ENCODE measurements at regions not wholly inside any gene's neighbourhood (a gene's known extent, or its start where the extent isn't known, plus 50 kb on each side); places are given as distances from the start of the nearest gene placed in this dataset.
"Not testable (repeated sequence)": the region's sequence is repeated elsewhere in the genome, so short reads cannot be mapped to it uniquely, and the experiment has no call there.

DNA sequence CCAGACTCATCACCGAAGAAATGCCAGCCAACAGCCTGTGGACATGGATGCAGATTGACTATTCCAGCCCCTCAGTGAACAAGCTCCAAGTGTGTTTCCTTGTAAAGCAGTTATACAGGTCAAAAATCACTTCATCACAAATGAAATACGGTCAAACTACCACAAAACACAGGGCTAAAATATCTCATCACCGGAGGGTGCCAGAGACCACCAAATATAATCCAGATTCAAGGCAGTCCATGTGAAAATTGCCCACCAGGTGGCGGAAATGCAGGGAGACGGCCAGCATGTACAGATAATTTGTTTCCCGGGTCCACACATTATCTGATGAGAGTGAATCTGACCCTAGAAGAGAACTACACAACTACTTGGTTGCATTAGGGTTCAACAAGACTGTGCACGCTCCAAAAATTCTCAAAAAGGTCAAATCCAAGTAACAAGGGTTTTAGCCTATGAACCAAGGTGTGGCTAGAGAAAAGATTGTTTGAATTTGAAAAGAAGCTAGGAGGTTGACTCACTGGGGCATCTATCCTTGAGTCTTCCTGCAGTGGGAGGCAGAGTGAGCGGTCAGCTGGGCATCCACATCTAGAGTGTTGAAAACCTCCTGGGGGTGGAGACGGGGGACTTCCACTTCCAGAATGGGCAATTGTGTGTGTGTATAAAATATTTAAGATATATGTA lies 71.7 kb downstream of the IGLL5 start:
- intact Hi-C loops (cut with micrococcal nuclease): loop anchor here (1.0 to 10.0 kb wide), 3 partner anchors 144 to 172 kb away; no protein-coding TSS in a partner anchor
- Mint-ChIP-seq H3K27me3 (ENCODE audit: low read depth) (peaks cover 33% of the 10 kb centered on the region), H3K4me1 (ENCODE audit: low read depth) (peaks cover 3% of the 10 kb centered on the region), H3K9me3 (peaks cover 10% of the 10 kb centered on the region), H3K4me3 (ENCODE audit: low read depth) (no peak overlapping the region), H3K27ac (no peak overlapping the region), H3K36me3 (ENCODE audit: low read depth) (no peaks in the 10 kb centered on the region)
- DNase-seq (ENCODE audit: low spot score): peak; percentile 50

DNA sequence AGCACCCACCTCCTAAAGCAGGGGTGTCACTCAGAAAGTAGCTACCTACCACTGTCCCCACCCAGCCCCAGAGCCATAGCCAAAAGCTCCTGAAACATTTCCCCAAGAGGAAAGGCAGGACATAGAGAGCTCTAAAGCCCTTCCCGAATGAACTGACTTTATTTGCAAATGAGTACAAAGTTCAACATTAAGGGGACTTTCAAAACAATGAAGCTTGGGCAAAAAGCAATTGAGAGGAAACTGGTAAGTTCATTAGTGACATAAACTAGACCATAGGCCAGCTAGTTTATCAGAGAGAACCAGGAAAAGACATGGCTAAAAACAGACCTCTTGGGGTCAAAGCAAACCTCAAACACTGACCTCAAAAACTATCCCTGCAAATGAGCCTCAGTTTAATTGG lies 72.7 kb downstream of the IGLL5 start:
- peaks cover 39% of the 10 kb centered on the region for H3K27me3 Mint-ChIP-seq (ENCODE audit: low read depth)
- H3K27ac Mint-ChIP-seq: no peak overlapping the region
- intact Hi-C loops (cut with micrococcal nuclease): no loop called here
- no peaks in the 10 kb centered on the region for H3K36me3 Mint-ChIP-seq (ENCODE audit: low read depth)
- H3K4me1 Mint-ChIP-seq (ENCODE audit: low read depth): no peaks in the 10 kb centered on the region
- DNase-seq (ENCODE audit: low spot score): no peak
- H3K4me3 Mint-ChIP-seq (ENCODE audit: low read depth): no peak overlapping the region
- peaks cover 10% of the 10 kb centered on the region for H3K9me3 Mint-ChIP-seq

- no peaks in the 10 kb centered on the region for H3K36me3 Mint-ChIP-seq (ENCODE audit: low read depth)
- intact Hi-C loops (cut with micrococcal nuclease): no loop called here
- H3K4me3 Mint-ChIP-seq (ENCODE audit: low read depth): no peak overlapping the region
- H3K27me3 Mint-ChIP-seq (ENCODE audit: low read depth): peaks cover 39% of the 10 kb centered on the region
- H3K27ac Mint-ChIP-seq: no peak overlapping the region
- no peaks in the 10 kb centered on the region for H3K4me1 Mint-ChIP-seq (ENCODE audit: low read depth)
- no peak for DNase-seq (ENCODE audit: low spot score)
- H3K9me3 Mint-ChIP-seq: peaks cover 10% of the 10 kb centered on the region
Observed at GRCh38 chr22:22961574-22961973, 74.0 kb downstream of the IGLL5 start.

DNA sequence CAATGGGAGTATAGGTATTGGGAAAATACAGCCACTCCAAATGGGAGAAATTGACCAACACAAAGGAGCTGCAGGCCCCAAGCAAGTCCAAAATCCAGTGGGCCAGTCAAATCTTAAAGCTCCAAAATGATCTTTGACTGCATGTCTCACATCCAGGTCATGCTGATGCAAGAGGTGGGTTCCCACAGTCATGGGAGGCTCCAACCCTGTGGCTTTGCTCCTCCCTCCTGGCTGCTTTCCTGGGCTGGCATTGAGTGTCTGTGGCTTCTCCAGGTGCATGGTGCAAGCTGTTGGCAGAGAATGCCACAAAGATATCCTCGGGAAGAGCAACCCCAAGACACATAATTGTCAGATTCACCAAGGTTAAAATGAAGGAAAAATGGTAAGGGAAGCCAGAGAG lies 80.8 kb downstream of the IGLL5 start:
- no peaks in the 10 kb centered on the region for H3K36me3 Mint-ChIP-seq (ENCODE audit: low read depth)
- no peak overlapping the region for H3K4me3 Mint-ChIP-seq (ENCODE audit: low read depth)
- H3K9me3 Mint-ChIP-seq: no peaks in the 10 kb centered on the region
- peaks cover 62% of the 10 kb centered on the region for H3K27me3 Mint-ChIP-seq (ENCODE audit: low read depth)
- intact Hi-C loops (cut with micrococcal nuclease): no loop called here
- no peak for DNase-seq (ENCODE audit: low spot score)
- H3K27ac Mint-ChIP-seq: no peak overlapping the region
- no peaks in the 10 kb centered on the region for H3K4me1 Mint-ChIP-seq (ENCODE audit: low read depth)

- intact Hi-C loops (cut with micrococcal nuclease); DNase-seq (ENCODE audit: low spot score); H3K4me1 Mint-ChIP-seq (ENCODE audit: low read depth); H3K36me3 Mint-ChIP-seq (ENCODE audit: low read depth); H3K9me3 Mint-ChIP-seq; H3K27ac Mint-ChIP-seq; H3K4me3 Mint-ChIP-seq (ENCODE audit: low read depth): not testable (repeated sequence)
- peaks cover 33% of the 10 kb centered on the region for H3K27me3 Mint-ChIP-seq (ENCODE audit: low read depth)
Observed at GRCh38 chr22:22972605-22973004, 85.0 kb downstream of the IGLL5 start.

GRCh38 chr22:22973336-22973735 lies 85.7 kb downstream of the IGLL5 start:
- H3K4me3 Mint-ChIP-seq (ENCODE audit: low read depth): no peak overlapping the region
- intact Hi-C loops (cut with micrococcal nuclease): no loop called here
- no peaks in the 10 kb centered on the region for H3K9me3 Mint-ChIP-seq
- peaks cover 29% of the 10 kb centered on the region for H3K27me3 Mint-ChIP-seq (ENCODE audit: low read depth)
- no peak for DNase-seq (ENCODE audit: low spot score)
- no peak overlapping the region for H3K27ac Mint-ChIP-seq
- H3K36me3 Mint-ChIP-seq (ENCODE audit: low read depth): no peaks in the 10 kb centered on the region
- no peaks in the 10 kb centered on the region for H3K4me1 Mint-ChIP-seq (ENCODE audit: low read depth)

DNA sequence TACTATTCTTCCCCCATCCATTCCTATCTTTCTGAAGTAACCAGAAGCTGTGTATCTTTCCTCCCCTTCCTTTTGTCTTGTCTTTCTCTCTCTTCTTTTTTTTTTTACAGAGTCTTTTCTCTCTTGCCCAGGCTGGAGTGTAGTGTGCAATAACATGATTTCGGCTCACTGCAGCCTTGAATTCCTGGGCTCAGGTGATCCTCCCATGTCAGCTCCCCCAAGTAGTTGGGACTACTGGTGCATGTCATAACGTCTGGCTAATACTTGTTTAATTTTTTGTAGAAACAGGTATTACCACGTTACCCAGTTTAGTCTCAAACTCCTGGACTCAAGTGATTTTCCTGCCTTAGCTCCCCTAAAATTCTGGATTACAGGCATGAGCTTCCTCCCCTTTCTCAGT lies 86.5 kb downstream of the IGLL5 start:
- Mint-ChIP-seq H3K9me3 (peaks cover 4% of the 10 kb centered on the region), H3K27ac (no peak overlapping the region), H3K36me3 (ENCODE audit: low read depth) (no peaks in the 10 kb centered on the region), H3K4me1 (ENCODE audit: low read depth) (no peaks in the 10 kb centered on the region), H3K27me3 (ENCODE audit: low read depth) (peaks cover 27% of the 10 kb centered on the region), H3K4me3 (ENCODE audit: low read depth) (no peak overlapping the region)
- intact Hi-C loops (cut with micrococcal nuclease): no loop called here
- no peak for DNase-seq (ENCODE audit: low spot score)

- H3K27ac Mint-ChIP-seq: no peak overlapping the region
- intact Hi-C loops (cut with micrococcal nuclease): no loop called here
- H3K4me1 Mint-ChIP-seq (ENCODE audit: low read depth): no peaks in the 10 kb centered on the region
- peaks cover 21% of the 10 kb centered on the region for H3K27me3 Mint-ChIP-seq (ENCODE audit: low read depth)
- DNase-seq (ENCODE audit: low spot score): no peak
- peaks cover 4% of the 10 kb centered on the region for H3K9me3 Mint-ChIP-seq
- H3K36me3 Mint-ChIP-seq (ENCODE audit: low read depth): no peaks in the 10 kb centered on the region
- H3K4me3 Mint-ChIP-seq (ENCODE audit: low read depth): no peak overlapping the region
Observed at GRCh38 chr22:22974795-22975580, 87.4 kb downstream of the IGLL5 start.

- intact Hi-C loops (cut with micrococcal nuclease): no loop called here
- no peaks in the 10 kb centered on the region for H3K36me3 Mint-ChIP-seq (ENCODE audit: low read depth)
Observed at GRCh38 chr22:22976033-22976922, 88.7 kb downstream of the IGLL5 start.

DNA sequence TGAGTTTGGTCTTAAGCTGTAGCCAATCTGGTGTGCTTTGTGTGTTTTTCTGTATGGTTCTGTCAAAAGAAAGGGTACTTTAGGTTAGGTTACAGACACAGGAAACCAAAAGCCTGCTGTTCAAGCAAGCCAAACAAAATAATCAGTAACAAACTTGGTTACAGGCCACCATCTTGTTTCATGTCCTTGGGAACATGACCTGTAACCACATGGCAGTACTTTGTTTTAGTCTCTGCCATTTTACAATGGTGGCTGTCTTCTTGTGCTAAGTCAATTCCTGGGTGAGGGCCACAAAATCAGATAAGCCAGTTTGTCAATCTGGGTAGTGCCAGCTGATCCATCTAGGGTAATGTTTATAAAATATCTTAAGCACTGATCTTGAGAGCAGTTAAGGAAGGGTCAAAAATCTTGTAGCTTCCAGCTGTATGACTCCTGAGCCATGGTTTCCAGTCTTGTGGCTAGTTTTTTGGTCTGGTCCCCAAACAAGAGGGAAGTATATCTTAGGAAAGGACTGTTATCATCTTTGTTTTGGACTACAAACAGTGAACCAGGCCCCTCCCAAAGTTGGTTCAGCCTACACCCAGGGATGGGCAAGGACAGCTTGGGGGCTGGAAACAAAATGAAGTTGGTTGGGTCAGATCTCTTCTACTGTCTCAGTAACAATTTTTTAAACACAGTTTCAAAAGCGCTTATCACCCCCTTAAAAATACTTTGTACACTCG lies 90.0 kb downstream of the IGLL5 start:
- no peaks in the 10 kb centered on the region for H3K4me1 Mint-ChIP-seq (ENCODE audit: low read depth)
- peaks cover 10% of the 10 kb centered on the region for H3K27me3 Mint-ChIP-seq (ENCODE audit: low read depth)
- intact Hi-C loops (cut with micrococcal nuclease): no loop called here
- no peaks in the 10 kb centered on the region for H3K36me3 Mint-ChIP-seq (ENCODE audit: low read depth)
- H3K9me3 Mint-ChIP-seq: peaks cover 14% of the 10 kb centered on the region
- no peak overlapping the region for H3K27ac Mint-ChIP-seq
- H3K4me3 Mint-ChIP-seq (ENCODE audit: low read depth): no peak overlapping the region
- DNase-seq (ENCODE audit: low spot score): no peak

More at GRCh38 chr22:22976033-22976922, 88.7 kb downstream of the IGLL5 start:
- Mint-ChIP-seq H3K9me3 (peaks cover 10% of the 10 kb centered on the region), H3K27me3 (ENCODE audit: low read depth) (peaks cover 12% of the 10 kb centered on the region), H3K4me3 (ENCODE audit: low read depth) (no peak overlapping the region), H3K27ac (no peak overlapping the region), H3K4me1 (ENCODE audit: low read depth) (no peaks in the 10 kb centered on the region)
- DNase-seq (ENCODE audit: low spot score): no peak

DNA sequence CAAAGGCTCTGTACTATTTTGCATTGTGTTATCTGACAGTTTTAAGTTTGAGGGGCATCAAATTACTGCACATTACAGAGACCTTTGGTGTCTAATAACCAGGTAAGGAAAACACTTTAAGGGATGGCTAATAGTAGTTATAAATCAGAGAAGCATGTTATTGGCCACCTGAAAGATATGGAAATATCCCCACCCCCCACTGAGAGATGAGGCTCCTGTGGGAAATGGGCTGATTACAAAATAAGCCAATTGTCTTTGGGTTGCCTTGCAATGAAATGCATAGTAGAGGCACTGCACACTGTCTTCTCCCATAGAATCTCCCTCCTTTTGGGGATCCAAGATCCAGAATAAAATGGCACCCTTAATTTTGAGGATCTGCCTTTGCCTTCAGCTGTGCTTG lies 91.0 kb downstream of the IGLL5 start:
- Mint-ChIP-seq H3K36me3 (ENCODE audit: low read depth) (no peaks in the 10 kb centered on the region), H3K27ac (no peak overlapping the region), H3K9me3 (peaks cover 14% of the 10 kb centered on the region), H3K4me1 (ENCODE audit: low read depth) (no peaks in the 10 kb centered on the region), H3K4me3 (ENCODE audit: low read depth) (no peak overlapping the region), H3K27me3 (ENCODE audit: low read depth) (peaks cover 10% of the 10 kb centered on the region)
- no peak for DNase-seq (ENCODE audit: low spot score)
- intact Hi-C loops (cut with micrococcal nuclease): no loop called here

DNA sequence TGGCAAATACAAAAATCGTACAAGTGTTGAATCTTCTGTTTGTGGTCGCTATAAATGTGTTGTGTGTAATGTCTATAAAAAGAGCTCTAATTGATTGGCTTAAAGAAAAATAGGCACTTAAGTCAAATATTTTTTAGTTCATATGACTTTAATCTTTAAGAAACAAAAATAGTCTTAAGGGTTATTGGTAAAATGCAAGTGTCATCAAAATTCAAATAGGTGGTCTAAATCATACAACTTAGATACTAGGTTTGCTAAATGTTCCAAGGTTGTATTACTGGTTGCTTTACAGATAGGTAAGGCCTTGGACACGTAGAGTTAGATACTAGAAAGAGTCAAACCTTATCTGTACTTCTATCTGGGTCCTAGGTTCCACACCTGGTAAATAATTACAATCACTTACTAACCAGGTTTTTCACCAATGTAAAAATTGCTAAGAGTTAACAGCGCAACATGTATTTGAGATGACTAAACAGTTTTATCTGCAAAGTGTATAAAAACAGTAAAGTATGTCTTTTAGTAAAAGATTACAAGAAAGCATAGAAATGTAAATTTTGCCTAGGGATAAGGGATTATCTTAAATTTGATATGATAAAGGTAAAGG lies 91.1 kb upstream of the GNAZ start:
- Mint-ChIP-seq H3K36me3 (ENCODE audit: low read depth) (no peaks in the 10 kb centered on the region), H3K27me3 (ENCODE audit: low read depth) (peaks cover 10% of the 10 kb centered on the region), H3K4me1 (ENCODE audit: low read depth) (no peaks in the 10 kb centered on the region), H3K9me3 (peaks cover 14% of the 10 kb centered on the region), H3K27ac (no peak overlapping the region), H3K4me3 (ENCODE audit: low read depth) (no peak overlapping the region)
- intact Hi-C loops (cut with micrococcal nuclease): no loop called here
- no peak for DNase-seq (ENCODE audit: low spot score)

Data from activated T-helper 2 cell treated with anti-CD3 and anti-CD28 coated beads, Interferon-gamma antibody, Interleukin-2, Interleukin-4, amounts not matched to agents 10 μg/mL and 5 μg/mL and 100 μg/mL, durations not matched to agents 14 hours and 24 hours and 36 hours (primary cell).